Endodermal cell (in vitro differentiated cells): ENCODE measurements at regions not wholly inside any gene's neighbourhood (a gene's known extent, or its start where the extent isn't known, plus 50 kb on each side); places are given as distances from the start of the nearest gene placed in this dataset.

Source experiments
- DNase-seq: peaks from one replicate; pipeline ENCODE4 v3.0.0-alpha.2; 2017
- H3K27ac ChIP-seq: 2 replicates; pipeline ENCODE4 v1.5.1; 2013; ENCODE audit warnings: mild to moderate bottlenecking, low read depth, low read length, moderate library complexity
- H3K27me3 ChIP-seq: 2 replicates; pipeline ENCODE4 v1.6.1; 2013; ENCODE audit warnings: mild to moderate bottlenecking, low read length, moderate library complexity; ENCODE audit not compliant: insufficient read depth, control insufficient read depth, poor library complexity, severe bottlenecking
- H3K36me3 ChIP-seq: 2 replicates; pipeline ENCODE4 v1.7.0; 2013; ENCODE audit warnings: mild to moderate bottlenecking, low read length, moderate library complexity; ENCODE audit not compliant: control insufficient read depth, insufficient read depth
- H3K4me1 ChIP-seq: one replicate; pipeline ENCODE4 v1.7.0; 2013; ENCODE audit warnings: low read length; ENCODE audit not compliant: control insufficient read depth, insufficient read depth
- H3K4me3 ChIP-seq: 2 replicates; pipeline ENCODE4 v1.5.1; 2013; ENCODE audit warnings: mild to moderate bottlenecking, low read length, moderate library complexity
- H3K9ac ChIP-seq: 2 replicates; pipeline ENCODE4 v1.6.1; 2013; ENCODE audit warnings: mild to moderate bottlenecking, low read length, moderate library complexity; ENCODE audit not compliant: poor library complexity, severe bottlenecking; ENCODE audit errors: extremely low read depth
- H3K9me3 ChIP-seq: 2 replicates; pipeline ENCODE4 v1.6.1; 2013; ENCODE audit warnings: mild to moderate bottlenecking, low read length, moderate library complexity; ENCODE audit not compliant: control insufficient read depth
- H3K27ac Mint-ChIP-seq: 2 replicates; pipeline ENCODE4 v1.8.0; 2020; ENCODE audit warnings: mixed read lengths
- H3K27me3 Mint-ChIP-seq: 2 replicates; pipeline ENCODE4 v1.8.0; 2021; ENCODE audit warnings: mild to moderate bottlenecking, mixed read lengths; ENCODE audit not compliant: insufficient read depth
- H3K36me3 Mint-ChIP-seq: 2 replicates; pipeline ENCODE4 v1.8.0; 2020; ENCODE audit warnings: low read depth, mixed read lengths
- H3K4me1 Mint-ChIP-seq: 2 replicates; pipeline ENCODE4 v1.8.0; 2020; ENCODE audit warnings: mixed read lengths
- H3K4me3 Mint-ChIP-seq: 2 replicates; pipeline ENCODE4 v1.8.0; 2020; ENCODE audit warnings: mild to moderate bottlenecking, moderate library complexity, mixed read lengths
- H3K9me3 Mint-ChIP-seq: 2 replicates; pipeline ENCODE4 v1.8.0; 2020; ENCODE audit warnings: mild to moderate bottlenecking, mixed read lengths
- WGBS, 2 experiments: methylation state at CpG; one replicate each; pipeline versions ENCODE4 v1.1.5 to v1.1.7; 2013; ENCODE audit warnings: missing lambda C conversion rate in 2 of 2, mixed read lengths in 1 of 2; ENCODE audit not compliant: insufficient coverage in 1 of 2, insufficient read length in 1 of 2; 5-methylcytosine and 5-hydroxymethylcytosine counted together
- TF ChIP-seq, protein P1 (sequence below): fragments of 200-600 bp; sonication (generic); conservative IDR thresholded peaks from 2 replicates; pipeline ENCODE4 v1.5.0; 2021; ENCODE audit warnings: antibody characterized with exemption, mild to moderate bottlenecking

DNA sequence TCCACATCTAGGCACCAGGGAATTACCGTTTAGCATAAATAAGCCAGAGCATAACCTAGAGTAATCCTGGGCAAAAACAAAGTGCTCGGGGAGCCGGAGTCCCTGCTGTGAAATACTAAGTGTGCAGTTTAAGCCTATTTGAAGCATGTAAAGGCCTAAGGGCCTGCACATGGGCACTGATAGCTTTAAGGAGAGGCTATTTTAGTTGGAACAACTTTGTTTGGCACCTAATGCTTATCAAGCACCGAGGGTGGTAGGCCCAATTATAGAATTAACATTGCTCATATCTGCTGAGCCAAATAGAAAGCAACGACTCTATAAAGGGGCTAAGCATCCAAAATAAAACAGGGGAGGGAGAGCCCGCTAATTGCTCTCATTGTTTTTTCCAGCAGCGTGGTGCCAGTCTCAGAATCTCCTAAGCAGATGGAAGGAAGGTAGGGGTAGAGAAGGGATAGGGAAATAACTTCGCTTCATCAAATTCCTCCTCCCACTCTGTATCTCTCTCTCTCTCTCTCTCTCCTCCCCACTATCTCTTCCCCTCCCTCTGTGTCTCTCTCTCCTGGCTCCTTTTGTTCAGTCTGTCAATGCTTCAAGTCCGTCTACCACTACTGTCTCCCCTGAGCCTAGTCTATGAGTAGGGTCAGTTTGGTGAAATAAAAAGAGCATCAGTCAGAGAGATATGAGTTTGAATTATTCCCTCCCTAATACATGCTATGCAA, 292.8 kb downstream of the NXPE2 start:
- no peaks in the 10 kb centered on the region for H3K27me3 ChIP-seq
- TF ChIP-seq, protein P1, sequence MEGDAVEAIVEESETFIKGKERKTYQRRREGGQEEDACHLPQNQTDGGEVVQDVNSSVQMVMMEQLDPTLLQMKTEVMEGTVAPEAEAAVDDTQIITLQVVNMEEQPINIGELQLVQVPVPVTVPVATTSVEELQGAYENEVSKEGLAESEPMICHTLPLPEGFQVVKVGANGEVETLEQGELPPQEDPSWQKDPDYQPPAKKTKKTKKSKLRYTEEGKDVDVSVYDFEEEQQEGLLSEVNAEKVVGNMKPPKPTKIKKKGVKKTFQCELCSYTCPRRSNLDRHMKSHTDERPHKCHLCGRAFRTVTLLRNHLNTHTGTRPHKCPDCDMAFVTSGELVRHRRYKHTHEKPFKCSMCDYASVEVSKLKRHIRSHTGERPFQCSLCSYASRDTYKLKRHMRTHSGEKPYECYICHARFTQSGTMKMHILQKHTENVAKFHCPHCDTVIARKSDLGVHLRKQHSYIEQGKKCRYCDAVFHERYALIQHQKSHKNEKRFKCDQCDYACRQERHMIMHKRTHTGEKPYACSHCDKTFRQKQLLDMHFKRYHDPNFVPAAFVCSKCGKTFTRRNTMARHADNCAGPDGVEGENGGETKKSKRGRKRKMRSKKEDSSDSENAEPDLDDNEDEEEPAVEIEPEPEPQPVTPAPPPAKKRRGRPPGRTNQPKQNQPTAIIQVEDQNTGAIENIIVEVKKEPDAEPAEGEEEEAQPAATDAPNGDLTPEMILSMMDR: no peak
- no peaks in the 10 kb centered on the region for H3K4me1 ChIP-seq
- H3K4me1 Mint-ChIP-seq: no peaks in the 10 kb centered on the region
- H3K27ac ChIP-seq: no peak overlapping the region
- DNase-seq: no peak
- WGBS, 2 experiments: 86 to 88% methylated on average over 5 to 8 of the region's 9 CpGs
- H3K27me3 Mint-ChIP-seq: no peaks in the 10 kb centered on the region
- no peak overlapping the region for H3K27ac Mint-ChIP-seq
- no peaks in the 10 kb centered on the region for H3K9me3 Mint-ChIP-seq
- H3K36me3 ChIP-seq: no peaks in the 10 kb centered on the region
- H3K36me3 Mint-ChIP-seq: no peaks in the 10 kb centered on the region
- H3K9ac ChIP-seq: no peak overlapping the region
- H3K4me3 ChIP-seq: no peak overlapping the region
- H3K9me3 ChIP-seq: no peaks in the 10 kb centered on the region
- no peak overlapping the region for H3K4me3 Mint-ChIP-seq

DNA sequence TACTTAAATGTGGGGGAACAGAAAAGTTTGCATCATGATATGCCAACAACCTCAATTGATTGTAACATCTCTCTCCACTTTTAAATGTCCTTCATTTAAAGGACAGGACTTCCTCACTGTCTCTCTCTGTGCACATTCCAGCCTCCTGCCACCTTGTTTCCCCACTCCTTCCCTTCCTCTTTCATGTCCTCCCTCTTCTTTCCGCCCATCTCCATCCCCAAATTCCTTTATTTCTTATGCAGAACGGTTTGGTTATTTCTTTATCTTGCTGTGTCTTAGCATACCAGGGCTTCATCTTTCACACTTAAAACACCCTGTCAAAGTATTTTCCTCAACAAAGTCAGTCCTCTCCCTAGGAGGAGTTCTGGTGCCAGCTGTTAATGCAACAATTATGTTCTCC, 293.8 kb downstream of the NXPE2 start:
- H3K4me1 ChIP-seq: no peaks in the 10 kb centered on the region
- DNase-seq: no peak
- H3K9me3 ChIP-seq: no peaks in the 10 kb centered on the region
- Mint-ChIP-seq H3K27ac (no peak overlapping the region), H3K36me3 (no peaks in the 10 kb centered on the region), H3K4me1 (no peaks in the 10 kb centered on the region), H3K4me3 (no peak overlapping the region), H3K9me3 (no peaks in the 10 kb centered on the region), H3K27me3 (no peaks in the 10 kb centered on the region)
- no peak overlapping the region for H3K9ac ChIP-seq
- no peak overlapping the region for H3K27ac ChIP-seq
- no peak overlapping the region for H3K4me3 ChIP-seq
- TF ChIP-seq, protein P1: no peak
- WGBS, 2 experiments: 31 to 48% methylated on average over 2 of the region's 2 CpGs
- no peaks in the 10 kb centered on the region for H3K36me3 ChIP-seq
- H3K27me3 ChIP-seq: no peaks in the 10 kb centered on the region

DNA sequence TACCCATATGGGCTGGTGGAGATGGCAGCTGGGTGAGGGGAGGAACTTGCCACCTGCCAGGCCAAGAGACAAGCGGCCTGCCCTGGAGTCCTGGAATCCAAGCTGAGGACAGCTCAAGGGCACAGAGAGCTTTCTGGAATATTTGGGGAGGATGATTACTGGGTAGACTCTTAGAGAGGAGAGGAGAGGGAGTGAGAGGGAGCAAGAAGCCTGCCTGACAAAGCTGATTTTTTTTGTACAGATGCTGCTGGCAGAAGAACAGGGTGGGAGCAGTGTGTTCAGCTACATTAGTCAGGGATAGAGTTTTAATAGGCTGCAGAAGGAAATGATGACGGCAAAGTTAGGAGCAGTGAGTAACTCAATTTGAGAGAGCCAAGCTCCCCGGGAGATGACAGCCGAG, 299.3 kb downstream of the NXPE2 start:
- no peaks in the 10 kb centered on the region for H3K36me3 ChIP-seq
- H3K27ac ChIP-seq: no peak overlapping the region
- no peaks in the 10 kb centered on the region for H3K27me3 ChIP-seq
- Mint-ChIP-seq H3K36me3 (no peaks in the 10 kb centered on the region), H3K27ac (no peak overlapping the region), H3K4me3 (no peak overlapping the region), H3K9me3 (no peaks in the 10 kb centered on the region), H3K4me1 (no peaks in the 10 kb centered on the region), H3K27me3 (no peaks in the 10 kb centered on the region)
- WGBS, 2 experiments: 90 to 93% methylated on average over 2 to 4 of the region's 4 CpGs
- H3K9me3 ChIP-seq: no peaks in the 10 kb centered on the region
- no peak overlapping the region for H3K9ac ChIP-seq
- H3K4me3 ChIP-seq: no peak overlapping the region
- H3K4me1 ChIP-seq: no peaks in the 10 kb centered on the region
- no peak for DNase-seq
- TF ChIP-seq, protein P1: no peak
